Activated CD8-positive, alpha-beta memory T cell treated with anti-CD3 and anti-CD28 coated beads, Interleukin-2, amount 10 ng/mL, durations not matched to agents 7 days and 5 days (primary cell): ENCODE measurements at regions not wholly inside any gene's neighbourhood (a gene's known extent, or its start where the extent isn't known, plus 50 kb on each side); places are given as distances from the start of the nearest gene placed in this dataset.

Source experiments
- ATAC-seq: fragments of 150-1000 bp; cut with Tn5 transposase; one replicate; pipeline ENCODE4 v1.10.0; 2021; ENCODE audit warnings: moderate library complexity
- CTCF ChIA-PET: fragments of 350-600 bp; sonication (Branson Sonifier 250); formaldehyde crosslinking; loops from one replicate; lab custom pipeline; 2021; ENCODE audit warnings: antibody characterized with exemption; lab: Charles Lee
- DNase-seq: peaks from one replicate; pipeline ENCODE4 v3.0.0-alpha.2; 2020
- H3K27ac Mint-ChIP-seq: one replicate; pipeline ENCODE4 v1.8.0; 2021; ENCODE audit warnings: mild to moderate bottlenecking, mixed read lengths
- H3K27me3 Mint-ChIP-seq: one replicate; pipeline ENCODE4 v1.8.0; 2021; ENCODE audit warnings: mixed read lengths
- H3K36me3 Mint-ChIP-seq: one replicate; pipeline ENCODE4 v1.8.0; 2021; ENCODE audit warnings: mild to moderate bottlenecking, mixed read lengths
- H3K4me1 Mint-ChIP-seq: one replicate; pipeline ENCODE4 v1.8.0; 2021; ENCODE audit warnings: mixed read lengths
- H3K4me3 Mint-ChIP-seq: one replicate; pipeline ENCODE4 v1.8.0; 2021; ENCODE audit warnings: mild to moderate bottlenecking, moderate library complexity, mixed read lengths
- H3K9me3 Mint-ChIP-seq: one replicate; pipeline ENCODE4 v1.8.0; 2022; ENCODE audit warnings: low read depth, mixed read lengths

- H3K27me3 Mint-ChIP-seq = peaks cover 46% of the 10 kb centered on the region
- H3K4me1 Mint-ChIP-seq = no peaks in the 10 kb centered on the region
- CTCF ChIA-PET = interaction anchor here (2.2 kb wide), 1 partner anchor 13 kb away, joined by 10 read pairs; no protein-coding TSS in a partner anchor
- H3K9me3 Mint-ChIP-seq = no peaks in the 10 kb centered on the region
- H3K36me3 Mint-ChIP-seq = no peaks in the 10 kb centered on the region
- ATAC-seq (no peak), DNase-seq (no peak)
- H3K4me3 Mint-ChIP-seq = no peak overlapping the region
- H3K27ac Mint-ChIP-seq = no peak overlapping the region
Measured at GRCh38 chr3:159897331-159898075, 91.1 kb upstream of the IL12A start.

- H3K4me1 Mint-ChIP-seq = no peaks in the 10 kb centered on the region
- H3K4me3 Mint-ChIP-seq = no peak overlapping the region
- peaks cover 48% of the 10 kb centered on the region for H3K27me3 Mint-ChIP-seq
- CTCF ChIA-PET = no interaction called here
- H3K27ac Mint-ChIP-seq = no peak overlapping the region
- no peaks in the 10 kb centered on the region for H3K9me3 Mint-ChIP-seq
- ATAC-seq = no peak
- no peak for DNase-seq
- H3K36me3 Mint-ChIP-seq = no peaks in the 10 kb centered on the region
Measured at GRCh38 chr3:159898147-159898546, 90.5 kb upstream of the IL12A start.

- H3K36me3 Mint-ChIP-seq = no peaks in the 10 kb centered on the region
- DNase-seq (no peak), ATAC-seq (no peak)
- no peaks in the 10 kb centered on the region for H3K4me1 Mint-ChIP-seq
- no peak overlapping the region for H3K4me3 Mint-ChIP-seq
- H3K27me3 Mint-ChIP-seq = peaks cover 47% of the 10 kb centered on the region
- H3K9me3 Mint-ChIP-seq = no peaks in the 10 kb centered on the region
- no peak overlapping the region for H3K27ac Mint-ChIP-seq
- CTCF ChIA-PET = no interaction called here
Measured at GRCh38 chr3:159899166-159899565, 89.5 kb upstream of the IL12A start.

- DNase-seq = no peak
- Mint-ChIP-seq H3K4me3 (no peak overlapping the region), H3K36me3 (no peaks in the 10 kb centered on the region), H3K27me3 (peaks cover 49% of the 10 kb centered on the region), H3K4me1 (no peaks in the 10 kb centered on the region), H3K9me3 (no peaks in the 10 kb centered on the region), H3K27ac (no peak overlapping the region)
- CTCF ChIA-PET = no interaction called here
- no peak for ATAC-seq
Measured at GRCh38 chr3:159902546-159903314, 85.9 kb upstream of the IL12A start.

- DNase-seq = no peak
- ATAC-seq = no peak
- no peaks in the 10 kb centered on the region for H3K9me3 Mint-ChIP-seq
- H3K27me3 Mint-ChIP-seq = peaks cover 44% of the 10 kb centered on the region
- H3K36me3 Mint-ChIP-seq = no peaks in the 10 kb centered on the region
- no peak overlapping the region for H3K4me3 Mint-ChIP-seq
- H3K4me1 Mint-ChIP-seq = no peaks in the 10 kb centered on the region
- H3K27ac Mint-ChIP-seq = no peak overlapping the region
- CTCF ChIA-PET = no interaction called here
Measured at GRCh38 chr3:159904455-159904854, 84.2 kb upstream of the IL12A start.

GRCh38 chr3:159904911-159905310 is 83.7 kb upstream of the IL12A start:
- H3K9me3 Mint-ChIP-seq = no peaks in the 10 kb centered on the region
- H3K4me1 Mint-ChIP-seq = no peaks in the 10 kb centered on the region
- no peaks in the 10 kb centered on the region for H3K36me3 Mint-ChIP-seq
- peaks cover 42% of the 10 kb centered on the region for H3K27me3 Mint-ChIP-seq
- H3K4me3 Mint-ChIP-seq = no peak overlapping the region
- ATAC-seq = no peak
- CTCF ChIA-PET = no interaction called here
- DNase-seq = no peak
- H3K27ac Mint-ChIP-seq = no peak overlapping the region

GRCh38 chr3:159907828-159908227 is 80.8 kb upstream of the IL12A start:
- no peak overlapping the region for H3K27ac Mint-ChIP-seq
- H3K9me3 Mint-ChIP-seq = no peaks in the 10 kb centered on the region
- no peak for DNase-seq
- H3K4me3 Mint-ChIP-seq = no peak overlapping the region
- no peak for ATAC-seq
- peaks cover 11% of the 10 kb centered on the region for H3K4me1 Mint-ChIP-seq
- H3K27me3 Mint-ChIP-seq = peaks cover 20% of the 10 kb centered on the region
- CTCF ChIA-PET = no interaction called here
- peaks cover 4% of the 10 kb centered on the region for H3K36me3 Mint-ChIP-seq

GRCh38 chr3:159910991-159911663 is 77.5 kb upstream of the IL12A start:
- DNase-seq (peak; percentile 47), ATAC-seq (peak; percentile 49)
- peak overlapping the region; percentile 73 for H3K27ac Mint-ChIP-seq
- H3K9me3 Mint-ChIP-seq = no peaks in the 10 kb centered on the region
- peaks cover 4% of the 10 kb centered on the region for H3K36me3 Mint-ChIP-seq
- H3K4me3 Mint-ChIP-seq = peak overlapping the region; percentile 60
- peaks cover 11% of the 10 kb centered on the region for H3K4me1 Mint-ChIP-seq
- CTCF ChIA-PET = interaction anchor here (0.8 kb wide), 1 partner anchor 96 kb away, joined by 5 read pairs; no protein-coding TSS in a partner anchor
- H3K27me3 Mint-ChIP-seq = peaks cover 9% of the 10 kb centered on the region

GRCh38 chr3:159911664-159912037 is 77.0 kb upstream of the IL12A start:
- peak overlapping the region; percentile 73 for H3K27ac Mint-ChIP-seq
- DNase-seq = no peak
- peaks cover 11% of the 10 kb centered on the region for H3K4me1 Mint-ChIP-seq
- H3K9me3 Mint-ChIP-seq = no peaks in the 10 kb centered on the region
- H3K36me3 Mint-ChIP-seq = peaks cover 4% of the 10 kb centered on the region
- H3K27me3 Mint-ChIP-seq = peaks cover 6% of the 10 kb centered on the region
- no peak for ATAC-seq
- CTCF ChIA-PET = interaction anchor here (0.8 kb wide), 1 partner anchor 95 kb away, joined by 5 read pairs; no protein-coding TSS in a partner anchor
- peak overlapping the region; percentile 60 for H3K4me3 Mint-ChIP-seq

- CTCF ChIA-PET = no interaction called here
- Mint-ChIP-seq H3K36me3 (peaks cover 4% of the 10 kb centered on the region), H3K9me3 (no peaks in the 10 kb centered on the region), H3K27ac (no peak overlapping the region), H3K4me1 (peaks cover 11% of the 10 kb centered on the region), H3K27me3 (peaks cover 6% of the 10 kb centered on the region), H3K4me3 (no peak overlapping the region)
- DNase-seq (no peak), ATAC-seq (no peak)
Measured at GRCh38 chr3:159913712-159914414, 74.8 kb upstream of the IL12A start.

GRCh38 chr3:159914426-159914825 is 74.2 kb upstream of the IL12A start:
- peaks cover 10% of the 10 kb centered on the region for H3K27me3 Mint-ChIP-seq
- H3K27ac Mint-ChIP-seq = no peak overlapping the region
- no peaks in the 10 kb centered on the region for H3K9me3 Mint-ChIP-seq
- CTCF ChIA-PET = no interaction called here
- DNase-seq = no peak
- H3K36me3 Mint-ChIP-seq = peaks cover 4% of the 10 kb centered on the region
- H3K4me1 Mint-ChIP-seq = peaks cover 11% of the 10 kb centered on the region
- no peak overlapping the region for H3K4me3 Mint-ChIP-seq
- no peak for ATAC-seq

- CTCF ChIA-PET = no interaction called here
- no peak for ATAC-seq
Measured at GRCh38 chr3:159916052-159916451, 72.6 kb upstream of the IL12A start.

GRCh38 chr3:159917141-159917540 is 71.5 kb upstream of the IL12A start:
- H3K9me3 Mint-ChIP-seq = no peaks in the 10 kb centered on the region
- H3K36me3 Mint-ChIP-seq = no peaks in the 10 kb centered on the region
- H3K27ac Mint-ChIP-seq = no peak overlapping the region
- CTCF ChIA-PET = no interaction called here
- H3K4me1 Mint-ChIP-seq = no peaks in the 10 kb centered on the region
- no peak for DNase-seq
- peaks cover 18% of the 10 kb centered on the region for H3K27me3 Mint-ChIP-seq
- no peak overlapping the region for H3K4me3 Mint-ChIP-seq
- ATAC-seq = no peak

More at GRCh38 chr3:159916052-159916451, 72.6 kb upstream of the IL12A start:
- no peak overlapping the region for H3K4me3 Mint-ChIP-seq
- no peak for DNase-seq
- peaks cover 4% of the 10 kb centered on the region for H3K36me3 Mint-ChIP-seq
- no peak overlapping the region for H3K27ac Mint-ChIP-seq
- peaks cover 18% of the 10 kb centered on the region for H3K27me3 Mint-ChIP-seq
- H3K4me1 Mint-ChIP-seq = peaks cover 9% of the 10 kb centered on the region
- H3K9me3 Mint-ChIP-seq = no peaks in the 10 kb centered on the region
